Left lung (tissue), 4 donors: ENCODE measurements at regions not wholly inside any gene's neighbourhood (a gene's known extent, or its start where the extent isn't known, plus 50 kb on each side); places are given as distances from the start of the nearest gene placed in this dataset.

ENCODE experiments used
- ATAC-seq: fragments of 200-7000 bp; cut with Tn5 transposase; one replicate; pipeline ENCODE4 v1.9.1; 2020; ENCODE audit warnings: moderate library complexity
- DNase-seq, 4 donors: peaks; one replicate each; pipeline ENCODE4 v3.0.0-alpha.2; 2013 to 2020
- H3K27ac ChIP-seq, 2 donors: fragments of 200-600 bp; sonication (generic) in 1 of 2; one replicate each; pipeline versions ENCODE4 v1.5.0 to v1.8.0; 2020 to 2021
- H3K27me3 ChIP-seq, 2 donors: fragments of 200-600 bp; sonication (generic) in 1 of 2; one replicate each; pipeline versions ENCODE4 v1.5.0 to v1.8.0; 2020 to 2021
- H3K36me3 ChIP-seq, 2 donors: fragments of 200-600 bp; sonication (generic) in 1 of 2; one replicate each; pipeline versions ENCODE4 v1.5.0 to v1.8.0; 2020 to 2021
- H3K4me1 ChIP-seq, 2 donors: fragments of 200-600 bp; one replicate each; pipeline ENCODE4 v1.8.0; 2021
- H3K4me3 ChIP-seq, 2 donors: fragments of 200-600 bp; sonication (generic) in 1 of 2; one replicate each; pipeline versions ENCODE4 v1.5.0 to v1.8.0; 2020 to 2021; ENCODE audit warnings: mild to moderate bottlenecking in 1 of 2
- H3K9me3 ChIP-seq, 2 donors: fragments of 200-600 bp; sonication (generic) in 1 of 2; one replicate each; pipeline versions ENCODE4 v1.5.0 to v1.8.0; 2020 to 2021
- CTCF ChIP-seq, 2 donors: fragments of 200-600 bp; sonication (generic) in 1 of 2; IDR thresholded peaks; one replicate each; pipeline versions ENCODE4 v1.5.0 to v1.8.0; 2021; ENCODE audit warnings: antibody characterized with exemption in 2 of 2
- intact Hi-C, 2 donors: fragments of 100-400 bp; cut with DNase I; formaldehyde crosslinking; loops; one replicate each; pipeline versions ENCODE4 v1.11.2 to v1.14.2; 2022
- donor health status: DM: no; HTN: yes; CAD: no.
- donor health status: DM: no; HTN: no; CAD: no.

DNA sequence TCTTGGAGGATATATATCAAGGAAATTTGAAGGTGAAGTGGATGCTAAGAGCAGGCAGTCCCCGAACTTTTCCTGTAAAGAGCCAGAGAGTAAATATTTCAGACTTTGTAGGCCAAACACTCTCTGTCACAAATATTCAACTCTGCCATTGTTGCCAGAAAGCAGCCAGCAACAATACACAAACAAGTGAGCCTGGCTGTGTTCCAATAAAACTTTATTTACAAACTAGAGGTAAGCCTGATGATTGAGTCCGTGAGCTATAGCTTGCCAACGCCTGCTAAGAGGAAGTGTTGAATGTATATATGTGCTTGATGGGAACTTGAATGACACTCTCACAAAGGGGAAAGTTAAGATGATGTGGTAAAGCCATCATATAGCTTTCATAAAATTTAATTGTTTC, 166.0 kb upstream of the PLN start:
- peaks cover 0 to 3% of the 10 kb centered on the region in 2 donors for H3K4me1 ChIP-seq
- no peak overlapping the region for H3K27ac ChIP-seq
- H3K4me3 ChIP-seq, result no peak overlapping the region
- TF ChIP-seq CTCF (IDR thresholded peaks at IDR 0.05), result no peak
- H3K27me3 ChIP-seq, result no peaks in the 10 kb centered on the region
- peaks cover 0 to 6% of the 10 kb centered on the region in 2 donors for H3K9me3 ChIP-seq
- ATAC-seq, result peak; percentile 39
- no peaks in the 10 kb centered on the region for H3K36me3 ChIP-seq
- intact Hi-C loops, result no loop called here
- DNase-seq, result peak in 1 of 4 donors; percentile 6

- H3K4me1 ChIP-seq, result no peaks in the 10 kb centered on the region
- TF ChIP-seq CTCF (IDR thresholded peaks at IDR 0.05), result no peak
- no peaks in the 10 kb centered on the region for H3K36me3 ChIP-seq
- ATAC-seq (no peak), DNase-seq (no peak)
- no peak overlapping the region for H3K27ac ChIP-seq
- intact Hi-C loops, result no loop called here
- H3K27me3 ChIP-seq, result no peaks in the 10 kb centered on the region
- no peak overlapping the region for H3K4me3 ChIP-seq
- peaks cover 0 to 6% of the 10 kb centered on the region in 2 donors for H3K9me3 ChIP-seq
Observed at GRCh38 chr6:118383924-118384323, 164.2 kb upstream of the PLN start.

- no peak for ATAC-seq
- no peak for TF ChIP-seq CTCF (IDR thresholded peaks at IDR 0.05)
- no peaks in the 10 kb centered on the region for H3K9me3 ChIP-seq
- no peaks in the 10 kb centered on the region for H3K4me1 ChIP-seq
- H3K27me3 ChIP-seq, result no peaks in the 10 kb centered on the region
- no peaks in the 10 kb centered on the region for H3K36me3 ChIP-seq
- no peak for DNase-seq
- intact Hi-C loops, result no loop called here
- no peak overlapping the region for H3K4me3 ChIP-seq
- no peak overlapping the region for H3K27ac ChIP-seq
Observed at GRCh38 chr6:118386975-118387374, 161.1 kb upstream of the PLN start.

DNA sequence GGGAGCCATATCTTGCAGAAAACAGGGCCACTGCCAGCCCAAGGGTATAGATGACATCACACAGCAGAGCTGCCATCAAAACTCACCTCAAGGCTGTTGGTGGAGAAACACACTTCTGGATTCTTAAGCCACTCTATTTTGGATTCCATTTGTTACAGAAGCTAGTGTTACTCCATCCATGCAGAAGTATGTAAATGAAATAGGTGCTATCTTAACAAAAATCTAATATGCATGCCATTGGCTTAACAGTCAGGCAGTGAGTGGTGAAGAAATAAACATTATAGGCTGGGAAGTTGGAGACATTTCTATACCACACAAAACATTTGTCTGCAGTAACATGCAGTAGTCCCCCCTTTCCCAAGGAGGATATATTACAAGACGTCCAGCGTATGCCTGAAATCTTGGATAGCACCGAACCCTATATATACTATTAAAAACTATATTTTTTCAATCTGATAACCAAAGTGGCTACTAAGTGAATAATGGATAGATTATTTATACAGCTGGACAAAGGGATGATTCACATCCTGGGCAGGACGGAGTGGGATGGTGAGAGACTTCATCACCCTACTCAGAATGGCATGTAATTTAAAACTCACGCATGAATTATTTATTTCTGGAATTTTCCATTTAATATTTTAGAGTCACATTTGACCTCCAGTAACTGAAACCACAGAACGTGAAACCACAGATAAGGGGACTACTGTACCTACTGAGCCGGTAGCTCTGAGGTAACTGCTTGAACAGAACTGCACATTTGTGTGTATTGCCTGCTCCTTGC, 160.0 kb upstream of the PLN start:
- no peaks in the 10 kb centered on the region for H3K27me3 ChIP-seq
- no peaks in the 10 kb centered on the region for H3K4me1 ChIP-seq
- no peak for TF ChIP-seq CTCF (IDR thresholded peaks at IDR 0.05)
- no peak overlapping the region for H3K4me3 ChIP-seq
- intact Hi-C loops, result no loop called here
- no peak overlapping the region for H3K27ac ChIP-seq
- no peak for ATAC-seq
- H3K36me3 ChIP-seq, result no peaks in the 10 kb centered on the region
- no peak for DNase-seq
- H3K9me3 ChIP-seq, result no peaks in the 10 kb centered on the region

DNA sequence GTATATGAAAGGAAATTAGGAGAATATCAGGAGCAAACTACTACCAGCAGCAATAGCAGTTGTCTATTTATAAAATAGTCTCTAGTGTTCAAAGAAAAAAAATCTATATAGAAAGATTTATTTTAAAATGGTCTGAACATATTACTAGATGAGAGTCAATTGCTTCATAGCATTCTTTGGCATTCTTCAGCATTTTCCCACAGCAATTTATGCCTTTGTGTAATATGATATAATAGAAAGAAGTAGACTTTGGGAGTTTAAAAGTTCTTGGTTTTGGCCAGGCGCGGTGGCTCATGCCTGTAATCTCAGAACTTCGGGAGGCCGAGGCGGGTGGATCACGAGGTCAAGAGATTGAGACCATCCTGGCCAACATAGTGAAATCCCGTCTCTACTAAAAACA, 157.0 kb upstream of the PLN start:
- H3K27ac ChIP-seq, result no peak overlapping the region
- no peak for TF ChIP-seq CTCF (IDR thresholded peaks at IDR 0.05)
- no peaks in the 10 kb centered on the region for H3K36me3 ChIP-seq
- H3K4me3 ChIP-seq, result no peak overlapping the region
- no peaks in the 10 kb centered on the region for H3K27me3 ChIP-seq
- intact Hi-C loops, result no loop called here
- no peaks in the 10 kb centered on the region for H3K4me1 ChIP-seq
- ATAC-seq (no peak), DNase-seq (no peak)
- H3K9me3 ChIP-seq, result no peaks in the 10 kb centered on the region
